Activated gamma-delta T cell (primary cell): ENCODE measurements at regions not wholly inside any gene's neighbourhood (a gene's known extent, or its start where the extent isn't known, plus 50 kb on each side); places are given as distances from the start of the nearest gene placed in this dataset.

ENCODE experiments used
- DNase-seq: peaks from one replicate; lab custom pipeline; 2025; lab: John Stamatoyannopoulos, UW

DNA sequence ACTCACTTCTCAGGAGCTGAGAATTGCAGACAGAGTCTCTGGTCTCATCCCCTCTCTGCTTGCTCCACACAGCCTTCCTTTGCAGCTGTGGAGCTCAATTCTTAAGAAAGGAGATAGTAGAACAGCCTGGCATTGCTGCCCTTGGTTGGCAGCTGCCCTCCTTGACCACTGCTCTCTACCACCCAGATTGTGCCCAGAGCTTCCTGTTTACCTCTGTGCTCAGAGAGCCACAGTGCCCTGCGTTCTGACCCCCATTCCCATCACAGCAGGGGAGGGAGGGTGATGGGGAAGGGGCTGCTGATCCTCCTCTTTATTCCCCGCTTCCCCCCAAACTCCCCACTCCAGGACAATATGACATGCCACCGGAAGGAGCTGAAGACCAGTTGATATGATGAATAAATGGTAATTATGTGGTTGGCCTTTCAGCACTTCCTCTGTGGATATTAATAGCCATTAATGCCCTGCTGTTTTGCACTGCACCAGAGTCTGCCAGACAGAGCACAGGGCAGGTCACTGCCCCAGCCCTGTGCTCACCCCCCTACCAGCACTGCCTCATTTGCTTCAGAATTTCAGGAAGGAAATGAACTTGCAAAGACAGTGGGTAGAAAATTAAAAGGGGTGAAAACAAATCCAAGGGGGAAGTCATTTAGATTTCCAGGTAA lies 426.8 kb upstream of the CADM1 start:
- DNase-seq: no peak

DNA sequence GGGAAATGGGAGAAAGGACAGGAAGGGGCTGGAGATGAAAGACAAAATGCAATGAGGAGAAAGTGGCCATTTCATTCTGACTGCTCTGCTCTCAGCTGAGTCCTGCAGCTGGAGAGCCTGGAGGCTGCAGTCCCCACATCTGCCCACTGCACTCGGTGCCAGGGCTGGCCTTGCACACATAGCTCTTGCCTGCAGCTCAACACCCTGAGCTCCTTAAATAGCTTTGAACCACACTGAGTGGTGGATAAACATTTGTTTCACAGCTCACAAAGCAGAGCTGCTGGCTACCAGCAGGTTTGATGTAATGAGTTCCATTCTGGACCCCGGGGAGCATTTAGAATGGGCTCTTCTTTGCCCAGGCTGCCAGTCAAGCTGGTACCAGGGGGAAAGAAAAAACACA lies 426.1 kb upstream of the CADM1 start:
- no peak for DNase-seq

DNA sequence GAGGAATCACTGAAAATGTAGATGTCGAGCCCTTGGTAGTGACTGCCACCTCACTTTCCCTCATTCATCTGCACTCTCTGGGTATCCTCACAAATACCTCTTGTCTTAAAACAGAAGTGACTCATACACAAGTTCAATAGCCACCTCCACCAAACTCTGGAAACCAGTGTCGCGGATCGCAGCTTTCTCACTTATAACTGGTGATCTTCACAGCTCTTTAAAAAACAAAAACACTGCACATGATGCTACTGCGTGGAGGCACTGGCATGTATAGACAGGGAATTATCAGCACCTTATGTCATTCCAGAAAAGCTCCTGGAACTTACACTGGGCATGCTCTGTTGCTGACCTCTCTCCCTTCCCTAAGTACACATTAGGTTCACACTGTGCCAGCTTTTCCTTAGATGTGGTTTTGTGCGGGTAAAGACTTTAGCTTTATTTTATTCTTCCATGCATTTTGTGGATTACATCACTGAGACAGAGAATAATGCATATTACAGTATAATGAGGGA lies 425.5 kb upstream of the CADM1 start:
- no peak for DNase-seq

DNA sequence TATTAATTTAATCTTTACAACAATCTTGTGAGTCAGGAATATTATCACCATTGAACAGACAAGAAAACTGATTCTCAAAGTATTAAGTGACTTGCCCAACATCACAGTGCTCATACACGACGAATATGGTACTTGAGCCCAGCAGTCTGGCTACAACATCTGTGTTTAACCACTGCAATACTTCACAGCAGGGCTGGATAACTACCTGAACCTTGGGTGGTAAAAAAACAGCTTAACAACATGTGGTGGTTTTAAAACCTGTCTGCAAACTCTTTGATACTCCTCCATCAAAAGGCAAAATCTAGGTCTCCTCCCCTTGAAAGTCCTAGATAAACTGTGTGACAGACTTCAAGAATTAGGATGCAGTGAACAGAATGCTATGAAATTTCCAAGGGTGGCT lies 424.6 kb upstream of the CADM1 start:
- DNase-seq: no peak

DNA sequence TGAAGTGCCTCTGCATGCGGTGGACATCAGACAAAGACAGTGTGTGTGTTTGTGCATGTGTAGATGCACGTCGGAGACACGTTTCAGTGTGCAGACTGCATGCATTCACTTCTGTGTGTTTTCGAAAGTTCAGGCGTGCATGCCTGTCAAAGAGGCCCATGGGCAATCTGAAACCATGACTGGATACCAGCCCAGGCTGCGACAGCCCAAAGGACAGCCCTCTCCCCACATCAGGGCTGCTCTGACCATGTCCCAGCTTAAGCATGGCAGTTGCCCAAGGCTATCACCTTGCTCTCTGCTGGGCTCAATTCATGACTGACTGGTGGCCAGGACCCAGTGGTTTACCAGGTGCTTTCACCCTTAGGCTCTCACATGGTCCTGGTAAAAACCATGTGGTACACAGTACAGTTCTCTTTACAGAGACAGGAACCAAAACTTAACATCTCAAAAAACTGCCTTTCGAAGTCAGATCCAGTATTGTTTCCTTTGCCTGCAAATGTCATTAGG lies 423.7 kb upstream of the CADM1 start:
- DNase-seq: no peak

DNA sequence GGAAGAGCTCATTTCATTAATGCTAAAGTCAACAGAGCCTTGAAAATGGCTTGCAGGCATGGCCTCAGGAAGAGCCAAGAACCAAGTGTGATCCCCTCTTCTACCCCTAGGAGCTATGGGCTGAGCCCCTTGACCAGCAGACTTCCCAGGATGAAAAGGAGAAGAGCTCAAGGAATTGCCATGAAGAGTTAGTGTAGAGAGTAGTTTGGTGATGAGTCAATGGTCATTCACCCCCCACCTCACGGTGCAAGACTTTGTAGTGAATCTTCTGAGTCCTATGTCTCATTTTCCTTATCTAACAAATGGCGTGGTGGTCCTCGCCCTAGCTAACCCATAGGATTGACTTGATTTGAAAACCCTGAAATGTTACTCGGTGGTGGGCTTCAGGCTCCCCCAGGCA lies 422.4 kb upstream of the CADM1 start:
- no peak for DNase-seq

DNA sequence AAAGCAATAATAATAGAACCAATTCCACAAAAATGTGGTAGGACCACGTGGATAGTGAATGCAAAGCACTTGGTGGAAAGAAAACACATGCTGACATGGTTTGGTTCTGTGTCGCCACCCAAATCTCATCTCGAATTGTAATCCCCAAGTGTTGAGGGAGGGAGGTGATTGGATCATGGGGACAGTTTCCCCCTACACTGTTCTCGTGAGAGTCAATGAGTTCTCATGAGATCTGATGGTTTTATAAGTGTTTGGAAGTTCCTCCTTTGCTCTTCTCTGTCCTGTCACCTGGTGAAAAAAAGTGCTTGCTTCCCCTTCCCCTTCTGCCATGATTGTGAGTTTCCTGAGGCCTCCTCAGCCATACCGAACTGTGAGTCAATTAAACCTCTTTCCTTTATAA lies 421.9 kb upstream of the CADM1 start:
- DNase-seq: no peak

DNA sequence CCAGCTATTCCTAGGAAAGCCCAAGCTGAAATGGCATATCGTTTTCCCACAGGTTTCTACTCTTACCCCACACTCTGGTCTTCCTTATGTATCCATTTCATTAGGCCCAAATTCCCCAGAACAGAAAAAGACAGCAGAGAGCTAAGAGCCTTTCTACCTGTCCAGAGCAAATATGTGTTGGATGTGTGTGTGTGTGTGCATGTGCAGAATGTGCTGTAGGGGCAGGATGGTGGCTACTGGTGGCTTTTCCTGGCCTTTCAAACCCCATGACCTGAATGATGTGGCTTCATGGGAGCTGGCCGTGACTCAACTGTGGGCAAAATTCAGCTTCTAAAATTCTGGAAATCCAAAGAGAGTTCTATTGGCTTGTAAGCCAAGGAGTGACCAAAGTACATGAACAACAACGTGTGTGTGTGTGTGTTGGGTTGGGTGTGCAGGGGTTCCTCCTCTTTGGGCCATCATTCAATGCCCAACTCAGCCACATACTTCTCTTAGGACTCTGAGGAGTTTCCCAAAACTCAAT lies 421.4 kb upstream of the CADM1 start:
- DNase-seq: no peak

DNA sequence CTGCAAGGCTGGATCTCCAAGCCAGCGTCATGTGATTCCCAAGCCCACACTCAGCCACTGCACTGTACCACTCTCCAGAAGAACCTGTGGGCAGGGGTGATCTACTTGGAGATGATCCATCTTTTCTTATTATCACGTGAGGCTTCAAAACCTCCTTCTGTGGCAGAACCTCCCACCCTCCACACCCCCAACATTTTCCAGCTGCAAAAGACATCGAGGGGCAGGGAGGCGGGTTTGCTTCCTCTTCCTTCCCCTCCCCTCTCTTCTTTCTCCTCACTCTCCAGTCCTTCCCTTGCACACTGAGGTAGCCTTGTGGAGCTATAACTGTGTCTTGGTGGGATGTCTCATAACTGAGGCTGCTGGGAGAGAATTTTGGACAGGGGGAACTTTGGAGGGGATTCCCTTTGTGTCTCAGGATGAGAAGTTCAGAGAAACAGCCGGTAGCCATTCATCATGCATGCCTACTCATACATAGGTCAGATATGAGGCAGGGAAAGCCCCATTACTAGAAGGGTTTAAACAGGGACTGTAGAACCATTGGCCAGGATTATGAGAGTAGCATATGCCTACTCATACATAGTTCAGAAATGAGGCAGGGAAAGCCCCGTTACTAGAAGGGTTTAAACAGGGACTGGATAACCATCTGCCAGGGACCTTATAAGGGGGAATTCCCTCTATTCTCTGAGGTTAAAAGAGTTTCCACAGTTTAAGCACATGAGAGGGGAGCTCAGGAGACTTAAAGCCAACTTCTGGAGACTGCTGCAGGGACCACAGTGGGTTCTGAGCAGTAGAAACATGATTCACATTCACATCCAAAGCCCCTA lies 420.7 kb upstream of the CADM1 start:
- DNase-seq: no peak

DNA sequence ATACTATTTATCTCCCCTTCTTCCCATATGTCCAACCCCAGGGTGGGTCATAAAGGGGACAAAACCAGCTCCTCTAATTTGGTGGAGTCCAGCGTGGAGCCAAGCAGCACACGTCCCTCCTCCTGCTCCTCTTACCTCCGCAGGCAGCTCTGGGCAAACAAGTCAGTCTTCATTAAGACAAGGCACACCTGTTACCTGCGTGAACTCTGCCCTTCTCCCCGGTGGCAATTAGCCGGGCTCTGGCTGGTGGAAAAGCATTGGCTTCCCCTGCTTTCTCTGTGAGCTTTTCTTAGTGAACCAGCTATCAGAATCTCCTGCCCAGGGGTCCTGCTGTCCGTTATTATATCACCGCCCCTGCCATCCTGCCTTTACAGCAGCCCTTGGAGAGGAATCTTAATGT lies 418.7 kb upstream of the CADM1 start:
- DNase-seq: no peak

DNA sequence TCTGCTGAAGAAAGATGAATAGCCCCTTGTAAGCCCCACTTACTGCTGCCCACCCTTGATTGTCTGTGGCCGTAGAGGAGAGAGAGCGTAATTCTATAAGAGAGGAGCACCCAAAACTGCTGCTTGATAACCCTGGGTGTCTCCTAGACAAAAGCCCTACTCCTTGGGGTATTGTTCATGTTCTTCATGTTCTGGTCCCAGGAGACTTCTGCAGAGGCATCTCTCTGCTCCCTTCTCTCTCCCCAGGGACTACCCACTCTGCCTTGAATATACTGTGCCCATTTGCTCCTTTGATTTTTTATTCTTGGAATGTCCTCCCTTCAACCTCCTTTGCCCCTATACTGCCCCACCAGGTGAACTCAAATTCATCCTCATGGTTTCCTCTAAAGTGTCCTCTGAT lies 417.8 kb upstream of the CADM1 start:
- DNase-seq: no peak

DNA sequence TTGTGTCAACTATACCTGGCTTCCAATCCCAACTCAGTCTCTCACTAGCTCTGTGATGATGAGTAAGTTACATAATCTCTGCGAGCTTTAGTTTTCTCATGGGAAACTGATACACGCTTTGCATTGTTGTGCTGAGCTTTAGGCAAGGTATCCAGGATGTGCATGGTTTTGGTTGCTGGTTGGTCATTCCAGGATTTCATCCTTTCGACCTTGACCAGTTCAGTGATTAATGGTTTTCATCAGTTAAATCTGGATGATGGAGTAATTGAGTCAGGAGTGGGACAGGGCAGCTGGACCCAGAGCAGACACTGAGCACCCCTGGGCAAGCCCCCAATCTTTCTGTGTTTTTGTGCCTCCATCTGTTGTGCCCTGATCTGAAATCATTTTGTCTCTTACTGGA lies 417.3 kb upstream of the CADM1 start:
- DNase-seq: no peak

DNA sequence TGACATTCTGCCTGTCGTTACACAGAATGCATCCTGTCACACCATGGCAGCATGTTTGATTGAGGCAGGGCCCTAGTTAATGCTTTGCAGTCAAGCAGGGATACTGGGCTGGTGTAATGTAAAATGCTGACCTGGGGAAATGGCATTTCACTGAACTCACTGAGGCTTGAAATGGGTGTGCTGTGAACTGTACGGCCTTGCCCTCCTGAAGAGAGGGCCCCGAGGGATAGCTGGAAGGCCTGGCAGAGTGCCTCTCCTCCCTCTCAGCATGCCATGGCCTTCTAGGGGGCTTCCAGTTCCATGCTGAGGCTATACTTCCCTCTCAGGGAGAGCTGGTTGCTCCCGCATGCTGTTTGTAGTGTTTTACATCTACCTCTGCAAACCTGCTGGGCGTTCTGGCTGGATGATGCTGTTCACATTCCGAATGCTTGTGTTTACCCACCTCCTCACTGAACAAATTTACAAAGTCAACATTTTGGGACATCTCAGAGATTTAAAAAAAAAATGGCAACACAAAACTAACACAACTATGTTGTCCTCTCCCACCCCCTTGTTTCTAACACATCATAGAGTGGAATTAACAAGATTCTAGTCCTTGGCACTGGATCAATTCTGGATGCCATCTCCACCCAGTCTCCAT lies 416.7 kb upstream of the CADM1 start:
- no peak for DNase-seq

DNA sequence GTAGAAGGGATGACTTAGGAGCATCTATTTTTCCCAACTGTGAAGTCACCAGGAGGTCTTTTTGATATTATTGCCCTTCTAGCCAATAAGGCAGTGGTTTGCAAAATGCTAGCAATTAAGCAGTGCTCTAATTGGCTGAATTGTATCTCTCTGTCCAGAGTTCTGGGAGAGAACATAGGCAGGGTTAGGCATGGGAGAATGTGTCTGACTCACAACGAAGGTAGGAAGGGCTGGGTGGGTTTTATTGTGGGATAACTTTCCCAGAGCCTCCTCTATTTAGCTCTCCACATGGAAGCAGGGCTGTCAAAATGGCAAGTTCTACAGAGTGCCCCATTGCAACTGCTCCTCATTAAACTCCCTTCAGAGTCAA lies 415.9 kb upstream of the CADM1 start:
- no peak for DNase-seq

DNA sequence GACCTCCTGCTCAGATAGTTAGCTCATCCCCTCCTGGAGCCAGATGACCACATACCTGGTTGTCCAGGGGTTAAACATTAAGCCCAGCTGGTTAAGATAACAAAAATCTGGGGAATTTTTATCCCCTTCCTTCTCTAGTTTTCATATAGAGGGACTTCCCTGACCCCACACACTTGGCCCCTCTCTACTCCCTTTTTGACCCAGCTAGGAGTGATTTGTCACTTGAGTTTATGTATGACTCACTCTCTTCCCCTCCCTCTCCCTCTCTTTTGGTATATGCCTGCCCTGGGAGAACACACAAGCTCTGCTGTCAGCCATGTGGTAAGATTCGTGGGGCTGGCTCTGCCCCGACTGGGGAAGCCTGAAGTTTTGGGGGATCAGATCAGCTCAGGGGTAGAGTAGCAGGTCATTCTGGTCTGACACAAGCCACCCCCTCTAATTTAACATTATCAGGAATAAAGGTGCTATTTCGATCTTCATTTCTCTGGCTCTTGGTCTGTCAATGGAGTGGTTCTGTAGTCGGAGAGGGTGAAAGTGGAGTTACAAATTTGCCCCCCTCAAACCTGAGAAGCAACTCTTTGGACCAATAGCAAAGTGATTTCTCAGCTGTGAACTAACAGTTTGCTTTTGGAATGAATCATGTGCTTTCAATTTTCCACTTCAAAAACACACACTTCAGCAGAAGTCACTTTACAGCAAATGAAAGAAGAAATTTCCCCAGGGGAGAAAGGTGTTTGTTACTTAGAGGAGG lies 415.3 kb upstream of the CADM1 start:
- DNase-seq: no peak

DNA sequence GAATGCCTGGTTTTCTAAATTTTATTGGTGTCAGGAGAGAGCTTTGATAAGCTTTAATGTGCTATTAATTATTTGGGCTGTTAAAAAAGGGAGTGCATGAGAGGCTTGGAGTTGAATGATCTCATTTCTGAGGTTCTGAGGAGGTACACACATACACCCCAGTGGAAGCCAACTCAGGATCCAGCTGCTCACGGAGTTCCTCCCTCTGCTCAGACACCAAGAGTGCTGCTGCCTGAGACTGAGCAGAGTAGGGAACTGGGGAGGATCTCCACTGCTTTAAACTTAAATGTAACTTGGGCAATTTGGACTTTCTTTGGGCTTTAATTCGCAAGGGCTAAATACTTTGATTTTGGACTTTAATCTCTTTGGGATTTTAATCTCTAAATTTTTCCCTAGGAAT lies 414.4 kb upstream of the CADM1 start:
- no peak for DNase-seq

DNA sequence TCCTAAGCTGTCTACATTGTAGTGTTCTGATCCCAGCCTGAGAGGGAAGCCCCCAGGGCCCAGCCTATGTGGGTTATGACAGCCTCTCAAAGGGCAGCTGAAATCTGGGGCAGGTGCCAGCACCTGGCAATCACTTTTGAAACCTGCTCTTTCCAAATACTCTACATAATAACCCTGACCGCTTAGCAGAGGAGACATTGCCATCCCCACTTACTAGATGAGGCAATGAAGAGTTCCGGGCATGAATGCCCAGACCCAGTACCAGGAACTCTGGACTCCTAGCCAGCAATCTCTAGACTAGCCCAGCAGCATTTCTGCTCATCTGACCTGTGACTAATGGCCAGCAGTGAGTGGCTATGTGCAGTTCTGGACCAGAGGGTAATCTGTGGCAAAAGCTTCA lies 412.4 kb upstream of the CADM1 start:
- DNase-seq: no peak

DNA sequence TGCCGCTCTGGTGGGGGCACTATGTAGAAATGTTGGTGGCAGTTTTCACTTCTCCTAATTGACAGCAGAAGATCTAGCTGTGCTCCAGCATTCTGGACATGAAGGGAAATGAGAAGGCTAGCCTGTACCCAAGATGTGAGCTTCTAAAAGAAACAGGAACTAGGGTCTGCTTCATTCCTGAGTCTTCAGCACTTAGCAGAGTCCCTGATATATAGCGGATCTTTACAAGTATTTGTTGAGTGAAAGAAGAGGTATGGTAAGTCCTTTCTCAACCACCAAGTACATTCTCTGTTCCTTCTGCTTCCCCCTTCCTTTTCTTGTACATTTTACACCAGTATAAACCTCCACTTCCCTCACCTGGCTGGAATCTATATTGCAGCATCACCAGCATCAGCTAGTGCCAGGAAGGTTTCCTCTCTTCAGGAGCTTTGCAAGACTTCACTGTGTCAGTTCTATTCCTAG lies 408.3 kb upstream of the CADM1 start:
- DNase-seq: no peak

DNA sequence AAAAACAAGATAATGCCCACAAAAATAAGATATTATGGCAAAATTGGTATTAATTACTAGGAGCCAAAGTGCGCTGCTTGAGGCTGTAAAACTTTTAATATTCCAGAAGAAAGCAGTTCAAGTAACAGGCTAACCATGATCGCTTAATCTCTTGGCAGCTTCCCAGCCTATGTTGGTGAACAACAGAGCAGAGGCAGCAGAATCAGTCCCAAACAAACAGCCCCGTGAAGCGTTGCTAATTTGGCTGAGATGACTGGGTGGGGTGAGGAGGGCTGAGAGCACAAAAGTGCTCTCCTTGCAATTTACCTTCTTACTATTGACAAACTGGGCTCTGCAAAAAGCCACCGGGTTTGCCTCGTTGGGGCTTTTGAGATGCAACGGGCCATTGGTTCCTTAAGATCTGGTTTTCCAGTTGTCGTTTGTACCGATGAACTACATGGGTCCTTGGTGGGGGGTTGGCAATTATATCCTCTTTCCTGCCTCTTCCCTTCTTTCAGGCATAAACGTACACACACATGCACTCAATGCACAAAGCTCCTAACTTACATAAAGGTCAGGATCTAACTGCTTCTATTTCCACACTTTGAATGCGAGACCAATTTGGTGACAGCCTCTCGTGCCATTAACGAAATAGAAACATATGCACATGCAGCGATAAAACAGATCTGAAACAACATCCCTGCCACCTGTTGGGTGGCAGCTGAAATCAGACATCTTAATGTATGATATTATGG lies 407.6 kb upstream of the CADM1 start:
- DNase-seq: no peak

DNA sequence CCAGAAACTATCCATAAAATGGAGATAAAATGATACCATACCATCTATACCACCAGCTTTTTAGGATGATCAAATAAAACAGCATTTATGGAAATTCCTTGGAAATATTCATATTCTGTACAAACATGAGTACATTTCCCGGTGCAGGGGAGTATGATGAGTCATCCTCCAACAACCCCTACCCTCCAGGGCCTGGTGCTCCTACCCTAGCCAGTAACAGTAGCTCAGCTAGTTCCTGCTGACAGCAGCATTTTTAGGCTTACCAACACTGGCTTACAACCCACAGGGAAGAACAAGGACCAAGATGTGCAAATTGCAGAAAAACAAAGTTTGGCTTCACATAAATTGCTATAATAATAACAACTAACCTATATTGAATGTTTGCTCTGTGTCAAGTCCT lies 406.2 kb upstream of the CADM1 start:
- no peak for DNase-seq

DNA sequence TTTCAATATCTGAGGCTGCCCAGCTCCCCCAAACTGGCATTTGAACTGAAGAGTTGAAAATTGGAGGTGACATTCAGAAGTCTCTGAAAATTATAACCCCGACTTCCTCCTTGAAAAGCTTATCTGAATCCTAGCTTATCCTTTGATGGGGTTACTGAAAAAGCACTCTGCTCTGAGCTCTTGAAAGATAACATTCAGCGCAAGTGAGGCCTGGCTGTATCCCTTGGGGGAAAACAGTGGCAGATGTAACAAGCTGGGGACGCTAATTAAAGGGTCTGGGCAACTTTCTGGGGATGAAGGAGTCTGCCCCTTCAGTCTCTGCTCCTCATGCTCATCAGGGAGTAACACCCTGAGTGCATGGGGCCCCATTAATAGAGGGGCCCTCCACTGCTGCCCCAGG lies 402.0 kb upstream of the CADM1 start:
- no peak for DNase-seq
